HEK293T (cell line): ENCODE measurements at regions not wholly inside any gene's neighbourhood (a gene's known extent, or its start where the extent isn't known, plus 50 kb on each side); places are given as distances from the start of the nearest gene placed in this dataset.

Experiments used
- CTBP1 ChIP-seq: fragments of 450-650 bp; IDR thresholded peaks from 2 replicates; pipeline ENCODE4 v1.6.1; 2016; ENCODE audit warnings: borderline replicate concordance
- HDGF ChIP-seq: fragments of 450-650 bp; IDR thresholded peaks from 2 replicates; pipeline ENCODE4 v1.6.1; 2017; ENCODE audit warnings: antibody characterized with exemption, borderline replicate concordance
- SP1 ChIP-seq: fragments of 450-650 bp; IDR thresholded peaks from 2 replicates; pipeline ENCODE4 v1.6.1; 2017
- ZNF384 ChIP-seq: fragments of 450-650 bp; IDR thresholded peaks from 2 replicates; pipeline ENCODE4 v1.6.1; 2016
- TF ChIP-seq, protein P1 (sequence below): fragments of 450-650 bp; IDR thresholded peaks from 2 replicates; pipeline ENCODE4 v1.6.1; 2016

- TF ChIP-seq ZNF384 = no peak
- no peak for TF ChIP-seq CTBP1
- TF ChIP-seq HDGF = no peak
- no peak for TF ChIP-seq SP1
- TF ChIP-seq, protein P1, sequence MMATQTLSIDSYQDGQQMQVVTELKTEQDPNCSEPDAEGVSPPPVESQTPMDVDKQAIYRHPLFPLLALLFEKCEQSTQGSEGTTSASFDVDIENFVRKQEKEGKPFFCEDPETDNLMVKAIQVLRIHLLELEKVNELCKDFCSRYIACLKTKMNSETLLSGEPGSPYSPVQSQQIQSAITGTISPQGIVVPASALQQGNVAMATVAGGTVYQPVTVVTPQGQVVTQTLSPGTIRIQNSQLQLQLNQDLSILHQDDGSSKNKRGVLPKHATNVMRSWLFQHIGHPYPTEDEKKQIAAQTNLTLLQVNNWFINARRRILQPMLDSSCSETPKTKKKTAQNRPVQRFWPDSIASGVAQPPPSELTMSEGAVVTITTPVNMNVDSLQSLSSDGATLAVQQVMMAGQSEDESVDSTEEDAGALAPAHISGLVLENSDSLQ = no peak
Observed at GRCh38 chr10:14409856-14410458, 79.2 kb upstream of the FRMD4A start.
